ENCODE measurements at regions not wholly inside any gene's neighbourhood (a gene's known extent, or its start where the extent isn't known, plus 50 kb on each side); places are given as distances from the start of the nearest gene placed in this dataset.
"Not testable (repeated sequence)": the region's sequence is repeated elsewhere in the genome, so short reads cannot be mapped to it uniquely, and the experiment has no call there.

DNA sequence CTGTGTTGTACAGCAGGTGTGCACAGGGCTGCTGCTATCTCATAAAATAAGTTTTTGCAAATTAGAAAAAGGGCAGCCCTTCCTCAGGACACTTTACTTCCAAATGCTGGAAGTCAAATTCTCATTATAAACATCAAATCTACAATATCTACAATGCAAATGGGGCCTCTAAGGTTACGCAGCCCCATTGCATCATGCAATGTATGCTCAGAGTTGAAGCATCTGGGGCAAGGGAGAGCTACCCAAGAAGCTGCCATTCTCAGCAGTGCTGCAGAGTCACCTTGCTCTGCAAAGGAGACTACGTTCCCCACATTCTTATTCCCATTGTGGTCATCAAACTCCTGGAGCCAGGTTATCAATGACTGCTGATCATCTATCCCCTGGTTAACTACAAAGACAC, 208.9 kb upstream of the POGK start:
- DNase-seq, result no peak

DNA sequence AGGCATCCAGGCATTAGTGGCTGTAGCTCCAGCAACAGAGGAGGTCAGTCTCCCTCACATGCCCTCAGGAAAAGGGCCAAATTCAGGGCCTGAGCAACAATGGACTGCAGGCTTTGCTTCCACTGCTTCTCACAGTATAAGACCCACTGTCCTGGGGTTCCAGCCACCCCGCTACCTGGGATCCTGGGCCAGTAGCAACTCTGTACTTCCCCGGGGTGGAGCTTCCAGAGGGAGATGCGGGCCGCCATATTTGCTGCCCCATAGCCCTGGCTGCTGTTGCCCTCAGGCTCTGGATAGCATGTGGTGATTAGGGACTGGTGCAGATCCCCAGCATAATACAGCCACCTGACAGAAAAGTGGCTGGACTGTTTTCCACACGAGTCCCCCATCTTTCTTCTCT, 201.1 kb upstream of the POGK start:
- no peak for DNase-seq

DNA sequence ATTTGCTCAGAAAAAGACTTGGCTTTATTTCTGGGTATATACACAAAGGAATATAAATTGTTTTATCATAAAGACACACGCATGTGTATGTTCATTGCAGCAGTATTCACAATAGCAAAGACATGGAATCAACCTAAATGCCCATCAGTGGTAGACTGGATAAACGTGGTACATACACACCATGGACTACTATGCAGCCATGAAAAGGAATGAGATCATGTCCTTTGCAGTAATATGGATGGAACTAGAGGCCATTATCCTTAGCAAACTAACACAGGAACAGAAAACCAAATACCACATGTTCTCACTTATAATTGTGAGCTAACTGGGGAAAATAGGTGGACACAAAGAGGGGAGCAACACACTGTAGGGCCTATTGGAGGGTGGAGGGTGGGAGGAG, 182.0 kb upstream of the POGK start:
- DNase-seq, result not testable (repeated sequence)

DNA sequence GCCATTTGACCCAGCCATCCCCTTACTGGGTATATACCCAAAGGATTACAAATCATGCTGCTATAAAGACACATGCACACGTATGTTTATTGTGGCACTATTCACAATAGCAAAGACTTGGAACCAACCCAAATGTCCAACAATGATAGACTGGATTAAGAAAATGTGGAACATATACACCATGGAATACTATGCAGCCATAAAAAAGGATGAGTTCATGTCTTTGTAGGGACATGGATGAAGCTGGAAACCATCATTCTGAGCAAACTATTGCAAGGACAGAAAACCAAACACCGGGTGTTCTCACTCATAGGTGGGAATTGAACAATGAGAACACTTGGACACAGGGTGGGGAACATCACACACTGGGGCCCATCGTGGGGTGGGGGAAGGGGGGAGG, 172.5 kb upstream of the POGK start:
- DNase-seq, result not testable (repeated sequence)

DNA sequence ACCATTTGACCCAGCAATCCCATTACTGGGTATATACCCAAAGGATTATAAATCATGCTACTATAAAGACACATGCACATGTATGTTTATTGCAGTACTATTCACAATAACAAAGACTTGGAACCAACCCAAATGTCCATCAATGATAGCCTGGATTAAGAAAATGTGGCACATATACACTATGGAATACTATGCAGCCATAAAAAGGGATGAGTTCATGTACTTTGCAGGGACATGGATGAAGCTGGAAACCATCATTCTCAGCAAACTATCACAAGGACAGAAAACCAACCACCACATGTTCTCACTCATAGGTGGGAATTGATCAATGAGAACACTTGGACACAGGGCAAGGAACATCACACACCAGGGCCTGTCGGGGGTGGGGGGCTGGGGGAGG, 171.7 kb upstream of the POGK start:
- DNase-seq, result not testable (repeated sequence)

DNA sequence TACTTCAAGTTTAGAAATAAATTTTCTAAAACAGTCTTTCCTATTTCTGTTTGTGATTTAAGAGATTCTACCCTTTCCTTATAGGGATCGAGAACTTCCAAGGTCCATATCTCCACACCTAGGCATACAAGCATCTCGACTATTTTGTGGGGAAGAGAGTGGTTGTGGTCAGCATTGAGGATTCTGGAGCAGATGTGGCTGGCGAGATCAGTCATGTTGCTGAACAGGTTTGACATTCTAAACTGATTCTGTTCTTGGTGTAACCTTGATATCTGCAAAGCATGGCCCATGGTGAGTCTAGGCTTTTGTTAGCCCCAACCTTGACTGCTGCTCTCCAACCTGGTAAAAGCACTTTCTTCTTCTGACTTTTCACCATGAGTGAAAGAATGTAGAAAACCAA, 167.6 kb upstream of the POGK start:
- DNase-seq, result no peak

DNA sequence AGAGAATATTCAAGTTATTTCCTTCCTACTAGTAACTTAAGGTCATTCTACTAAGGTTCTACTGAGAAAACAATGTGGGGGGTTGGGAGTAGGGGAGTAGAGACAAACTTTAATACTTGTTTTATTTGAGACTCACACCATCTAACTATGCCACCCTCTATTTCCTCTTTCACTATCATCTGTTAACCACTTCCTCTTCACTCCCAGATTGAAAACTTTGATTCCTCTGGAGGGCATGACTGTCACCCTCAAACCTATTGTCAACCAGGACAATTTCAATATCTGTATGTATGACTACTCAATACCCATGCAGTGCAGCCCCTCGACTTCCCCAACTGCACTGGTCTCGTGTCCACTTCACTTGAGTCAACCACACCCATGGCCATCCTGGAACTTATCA, 165.6 kb upstream of the POGK start:
- DNase-seq, result no peak

DNA sequence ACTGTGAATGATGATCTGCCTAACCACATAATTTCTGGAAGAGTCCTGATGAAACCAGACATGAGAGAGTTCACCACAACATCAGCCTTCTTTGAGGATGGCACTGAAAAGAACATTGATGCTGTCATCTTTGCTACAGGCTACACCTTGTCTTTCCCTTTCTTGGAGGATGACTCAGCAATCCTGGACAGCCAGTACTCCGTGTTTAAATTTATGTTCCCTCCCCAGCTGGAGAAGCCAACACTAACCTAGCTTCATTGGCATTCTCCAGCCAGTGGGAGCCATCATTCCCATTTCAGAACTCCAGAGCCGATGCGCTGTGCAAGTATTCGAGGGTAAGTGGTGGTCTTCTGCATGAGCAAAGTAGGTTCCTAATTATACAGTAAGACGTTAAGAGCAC, 164.1 kb upstream of the POGK start:
- DNase-seq, result no peak

DNA sequence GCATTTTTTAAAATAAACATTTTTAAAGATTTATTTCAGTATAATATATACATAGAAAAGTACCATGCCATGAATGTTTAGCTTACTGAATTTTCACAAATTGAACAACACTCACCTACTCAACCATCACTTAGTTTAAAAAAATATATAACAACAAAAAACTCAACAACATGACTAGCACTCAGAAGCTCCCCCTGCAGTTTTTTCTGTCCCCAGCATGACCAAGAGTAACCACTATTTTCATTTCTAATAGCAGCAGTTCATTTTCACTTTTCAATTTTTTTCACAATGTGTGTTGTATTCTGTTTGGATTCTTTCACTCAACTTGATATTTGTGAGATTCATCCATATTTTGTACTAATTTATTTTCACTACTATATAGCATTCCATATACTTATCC, 162.3 kb upstream of the POGK start:
- DNase-seq, result no peak

DNA sequence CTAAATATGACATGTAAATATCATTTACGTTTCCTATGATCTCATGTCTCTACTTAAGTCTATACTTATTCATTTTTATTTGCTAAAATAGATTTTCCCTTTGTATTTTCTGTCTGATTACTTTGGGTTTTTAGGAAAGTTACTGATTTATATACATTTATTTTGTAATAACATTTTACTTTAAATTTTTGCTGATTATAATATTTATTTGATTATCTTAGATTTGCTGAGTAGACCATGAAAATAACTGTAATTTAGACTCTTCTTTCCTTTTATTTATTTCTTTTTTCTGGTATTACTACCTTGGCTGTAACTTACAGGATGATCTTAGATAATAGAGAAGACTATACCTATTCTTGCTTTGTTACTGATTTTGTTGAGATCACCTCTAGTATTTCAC, 159.9 kb upstream of the POGK start:
- no peak for DNase-seq

DNA sequence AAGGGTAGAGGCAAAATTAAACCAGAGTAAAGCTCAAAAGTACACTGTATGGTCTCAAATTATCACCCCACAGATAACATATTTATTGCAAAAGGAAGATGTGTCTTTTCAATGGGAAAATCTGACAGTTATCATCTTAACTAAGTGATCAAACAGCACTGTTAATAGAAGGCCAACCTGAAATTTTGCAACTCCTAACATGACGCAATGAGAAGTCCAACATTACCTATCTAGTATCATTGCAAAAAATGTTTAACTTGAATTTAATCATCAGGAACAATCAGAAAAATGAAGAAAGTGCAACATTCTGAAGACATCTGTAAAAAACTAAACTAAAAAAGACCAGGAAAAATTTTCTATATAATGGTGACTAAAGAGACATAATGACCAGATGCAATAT, 156.7 kb upstream of the POGK start:
- DNase-seq, result no peak

DNA sequence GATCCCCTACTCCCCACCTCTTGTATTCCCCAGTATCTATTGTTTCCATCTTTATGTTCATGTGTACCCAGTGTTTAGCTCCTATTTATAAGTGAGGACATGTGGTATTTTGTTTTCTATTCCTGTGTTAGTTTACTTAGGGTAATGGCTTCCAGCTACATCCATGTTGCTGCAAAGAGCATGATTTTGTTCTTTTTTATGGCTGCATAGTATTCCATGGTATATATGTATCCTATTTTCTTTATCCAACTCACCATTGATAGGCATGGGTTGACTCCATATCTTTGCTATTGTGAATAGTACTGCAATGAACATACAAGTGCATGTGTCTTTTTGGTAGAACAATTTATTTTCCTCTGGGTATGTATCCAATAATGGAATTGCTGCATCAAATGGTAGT, 154.6 kb upstream of the POGK start:
- DNase-seq, result not testable (repeated sequence)

DNA sequence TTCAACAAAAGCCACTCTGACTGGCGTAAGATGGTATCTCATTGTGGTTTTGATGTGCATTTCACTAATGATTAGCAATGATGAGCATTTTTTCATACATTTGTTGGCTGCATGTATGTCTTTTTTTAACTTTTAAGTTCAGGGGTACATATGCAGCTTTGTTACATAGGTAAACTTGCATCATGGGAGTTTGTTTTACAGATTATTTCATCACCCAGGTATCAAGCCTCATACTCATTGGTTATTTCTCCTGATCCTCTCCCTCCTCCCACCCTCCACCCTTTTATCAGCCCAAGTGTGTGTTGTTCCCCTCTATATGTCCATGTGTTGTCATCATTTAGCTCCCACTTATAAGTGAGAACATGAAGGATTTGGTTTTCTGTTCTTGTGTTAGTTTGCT, 154.1 kb upstream of the POGK start:
- DNase-seq, result no peak

DNA sequence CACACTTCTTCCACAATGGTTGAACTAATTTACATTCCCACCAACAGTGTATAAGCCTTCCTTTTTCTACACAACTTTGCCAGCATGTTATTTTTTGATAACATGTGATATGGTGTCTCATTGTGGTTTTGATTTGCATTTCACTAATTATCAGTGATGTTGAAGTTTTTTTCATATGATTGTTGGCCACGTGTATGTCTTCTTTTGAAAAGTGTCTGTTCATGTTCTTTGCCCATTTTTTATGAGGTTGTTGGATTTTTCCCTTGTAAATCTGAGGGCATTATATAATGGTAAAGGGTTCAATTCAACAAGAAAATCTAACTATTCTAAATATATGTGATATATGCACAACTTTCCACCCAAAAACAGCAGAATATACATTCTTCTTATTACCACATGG, 153.4 kb upstream of the POGK start:
- not testable (repeated sequence) for DNase-seq

DNA sequence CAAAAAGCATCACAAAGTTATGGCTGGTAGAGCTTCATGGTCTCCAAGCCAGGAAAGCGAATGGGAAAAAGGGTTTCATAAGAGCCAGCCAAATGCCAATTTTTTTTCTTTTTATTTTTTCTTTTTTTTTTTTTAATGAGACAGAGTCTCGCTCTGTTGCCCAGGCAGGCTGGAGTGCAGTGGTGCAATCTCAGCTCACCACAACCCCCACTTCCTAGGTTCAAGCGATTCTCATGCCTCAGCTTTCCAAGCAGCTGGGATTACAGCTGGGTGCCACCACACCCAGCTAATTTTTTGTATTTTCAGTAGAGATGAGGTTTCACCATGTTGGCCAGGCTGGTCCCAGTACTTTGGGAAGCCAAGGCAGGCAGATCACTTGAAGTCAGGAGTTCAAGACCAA, 148.7 kb upstream of the POGK start:
- DNase-seq, result not testable (repeated sequence)

DNA sequence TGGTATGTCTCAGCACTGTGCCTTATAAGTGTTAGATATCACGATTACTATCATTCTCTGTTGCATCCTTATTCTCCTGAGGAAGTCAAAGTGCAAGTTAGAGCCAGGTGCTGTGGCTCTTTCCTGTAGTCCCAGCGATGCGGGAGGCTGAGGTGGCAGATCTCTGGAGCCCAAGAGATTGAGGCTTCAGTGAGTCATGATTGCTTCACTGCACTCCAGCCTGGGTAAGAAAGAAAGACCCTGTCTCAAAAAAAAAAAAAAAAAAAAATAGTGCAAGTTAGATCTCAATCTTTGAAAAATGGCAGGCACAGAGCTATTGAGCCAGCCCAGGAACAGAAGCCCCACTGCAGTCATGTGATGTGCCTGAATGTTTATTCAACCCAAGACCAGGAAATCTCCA, 147.8 kb upstream of the POGK start:
- no peak for DNase-seq

DNA sequence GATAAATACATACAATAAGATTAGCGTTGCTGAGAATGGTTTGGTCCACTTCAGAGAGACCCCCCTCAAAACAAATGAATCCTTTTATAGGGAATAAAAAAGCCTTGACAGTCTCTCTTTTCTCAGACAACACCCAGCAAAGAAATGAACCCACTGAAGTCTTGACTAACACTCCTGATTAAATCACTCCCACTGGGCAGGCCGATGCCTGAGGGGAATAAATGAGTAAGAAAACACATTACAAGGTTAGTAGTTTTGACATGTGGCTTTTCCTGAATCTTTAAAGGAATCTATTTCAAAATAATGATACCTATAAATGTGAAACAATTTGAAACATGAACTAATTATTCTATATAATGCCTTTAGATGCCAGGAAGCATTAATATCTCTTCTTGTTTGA, 146.9 kb upstream of the POGK start:
- no peak for DNase-seq

DNA sequence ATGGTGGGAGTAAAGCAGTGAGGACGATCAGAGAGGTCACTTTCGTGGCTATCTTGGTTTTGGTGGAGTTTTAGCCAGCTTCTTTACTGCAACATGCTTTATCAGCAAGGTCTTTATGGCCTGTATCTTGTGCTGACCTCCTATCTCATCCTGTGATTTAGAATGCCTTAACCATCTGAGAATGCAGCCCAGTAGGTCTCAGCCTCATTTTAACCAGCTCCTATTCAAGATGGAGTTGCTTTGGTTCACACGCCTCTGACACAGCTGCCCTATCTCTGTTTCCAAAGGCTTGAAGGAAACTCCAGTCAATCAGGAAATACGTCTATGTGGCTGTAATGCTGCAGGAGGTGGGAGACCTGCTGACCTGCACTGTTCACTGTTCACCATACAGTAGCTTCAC, 146.1 kb upstream of the POGK start:
- no peak for DNase-seq

DNA sequence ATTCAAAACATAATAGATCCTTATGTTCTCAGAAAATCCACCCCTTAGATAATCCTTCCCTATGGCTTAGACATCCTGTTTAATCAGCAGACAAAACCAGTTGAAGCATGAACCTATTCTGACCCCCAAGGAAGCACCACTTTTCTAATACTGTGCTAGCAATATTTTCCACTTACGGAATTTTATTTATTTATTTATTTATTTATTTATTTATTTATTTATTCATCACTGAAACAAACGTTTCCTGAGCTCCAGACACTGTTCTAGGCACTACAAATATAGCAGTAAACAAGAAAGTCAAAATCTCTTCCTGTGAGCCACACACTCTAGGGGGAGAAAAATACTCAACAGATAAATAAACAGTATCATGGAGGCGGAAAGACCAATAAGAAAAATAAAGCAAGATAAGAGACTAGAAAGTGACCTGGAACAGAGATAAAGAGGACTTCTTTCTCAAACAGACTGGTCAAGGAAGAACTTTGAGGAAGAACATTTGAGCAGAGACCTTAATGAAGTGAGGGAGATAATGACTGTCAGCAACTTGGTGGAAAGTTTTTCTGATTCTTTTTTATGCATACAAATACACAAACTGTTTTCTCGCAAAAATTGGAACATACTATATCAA, 145.5 kb upstream of the POGK start:
- DNase-seq, result no peak

DNA sequence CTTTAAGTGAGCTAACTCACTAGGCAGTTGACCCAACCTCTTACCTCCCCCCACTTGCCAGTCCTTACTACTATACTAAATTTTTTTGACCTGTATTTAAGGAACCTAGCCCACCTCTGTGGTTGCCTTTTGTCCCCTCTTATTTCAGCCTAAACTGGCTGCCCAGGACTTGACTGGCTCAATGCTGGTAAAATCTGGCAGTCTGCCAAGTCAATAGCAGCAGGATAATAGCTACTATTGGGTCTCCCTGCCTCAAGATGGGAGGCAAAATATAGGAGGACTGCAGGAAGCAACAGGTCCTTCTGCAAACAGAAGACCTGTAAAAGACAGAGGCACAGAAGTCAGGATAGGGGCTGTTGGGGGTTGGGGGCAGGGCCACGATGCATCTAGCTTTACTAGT, 144.2 kb upstream of the POGK start:
- DNase-seq, result no peak

DNA sequence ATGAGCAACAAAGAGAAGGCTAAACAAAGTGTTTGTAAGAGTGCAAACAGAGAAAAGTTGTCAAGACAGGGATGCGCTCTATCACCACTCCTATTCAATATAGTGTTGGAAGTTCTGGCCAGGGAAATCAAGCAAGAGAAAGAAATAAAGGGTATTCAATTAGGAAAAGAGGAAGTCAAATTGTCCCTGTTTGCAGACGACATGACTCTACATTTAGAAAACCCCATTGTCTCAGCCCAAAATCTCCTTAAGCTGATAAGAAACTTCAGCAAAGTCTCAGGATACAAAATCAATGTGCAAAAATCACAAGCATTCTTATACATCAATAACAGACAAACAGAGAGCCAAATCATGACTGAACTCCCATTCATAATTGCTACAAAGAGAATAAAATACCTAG, 143.4 kb upstream of the POGK start:
- DNase-seq, result not testable (repeated sequence)

DNA sequence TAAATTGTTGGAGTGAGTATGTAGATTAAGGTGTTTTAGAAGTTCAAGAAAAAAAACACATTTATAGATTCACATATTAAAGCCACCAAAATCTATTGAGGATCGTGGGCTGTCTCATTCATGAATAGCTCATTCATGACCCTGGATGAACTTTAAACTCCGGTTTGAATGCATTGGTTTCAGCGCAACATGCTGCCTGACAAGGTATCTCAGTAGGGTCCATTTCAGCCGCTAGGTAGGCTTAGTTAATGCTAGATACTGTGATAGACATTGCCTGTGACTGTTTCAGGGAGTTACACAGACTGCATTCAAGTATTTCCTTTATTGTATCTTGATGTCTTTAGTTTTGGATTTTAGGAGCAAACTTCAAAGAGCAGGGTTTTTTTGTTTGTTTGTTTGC, 140.5 kb upstream of the POGK start:
- DNase-seq, result no peak

DNA sequence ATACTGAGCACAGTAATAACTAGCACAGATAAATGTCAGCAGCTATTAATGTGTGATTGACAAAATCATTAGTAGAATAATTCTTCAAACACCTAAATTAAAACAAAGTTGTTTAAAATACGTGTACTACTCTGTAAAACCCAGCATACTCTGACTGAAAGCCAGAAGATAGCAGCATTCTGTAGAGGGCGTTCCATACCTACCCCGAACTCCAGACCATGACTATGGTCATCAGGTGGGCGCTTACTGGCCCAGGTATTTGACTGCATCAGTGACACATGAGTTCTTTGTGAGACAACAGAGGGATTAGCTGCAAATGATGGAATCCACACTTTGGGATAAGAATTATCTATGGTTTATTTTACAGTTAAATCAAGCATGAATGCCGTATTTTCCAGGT, 139.7 kb upstream of the POGK start:
- DNase-seq, result no peak

DNA sequence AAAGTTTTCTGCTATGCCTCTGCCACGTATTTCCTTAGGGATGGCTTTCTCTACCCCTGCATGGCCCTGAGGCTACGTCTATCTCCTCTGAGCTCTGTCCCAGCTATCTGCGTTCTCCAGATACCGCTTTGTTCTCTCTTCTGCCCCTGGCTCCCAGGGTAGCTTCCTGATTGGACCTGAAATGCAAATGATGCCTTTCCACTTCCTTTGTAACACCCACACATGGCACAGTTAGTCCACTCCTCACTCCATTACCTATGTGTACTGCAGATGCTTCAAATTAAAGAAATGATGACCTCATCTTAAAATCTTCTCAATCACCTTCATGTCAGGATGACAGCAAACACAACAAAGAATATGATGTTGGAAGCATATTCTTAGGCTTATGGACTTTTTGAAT, 138.6 kb upstream of the POGK start:
- DNase-seq, result no peak

DNA sequence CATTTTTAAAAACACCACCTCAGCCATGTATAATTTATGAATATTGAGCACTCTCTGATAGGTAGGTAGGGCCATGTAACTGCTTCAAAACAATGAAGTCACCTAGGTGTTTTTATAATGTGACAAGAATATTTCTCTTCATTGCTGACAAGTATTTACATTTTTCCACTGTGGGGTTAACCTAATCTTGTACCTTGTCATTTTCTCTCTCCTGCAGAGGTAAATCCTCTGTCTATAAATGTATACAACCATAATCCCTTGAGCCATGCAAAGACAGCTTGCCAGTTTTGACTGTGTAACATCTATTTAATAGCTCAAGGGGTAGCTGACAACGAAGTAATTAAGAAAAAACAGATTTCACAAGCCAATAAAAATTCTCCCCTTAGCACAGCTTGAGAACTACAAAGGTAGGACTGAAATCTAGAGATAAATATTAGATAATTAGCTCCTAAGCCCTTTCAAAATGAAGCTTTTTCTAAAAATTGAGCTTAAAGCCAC, 137.6 kb upstream of the POGK start:
- no peak for DNase-seq

DNA sequence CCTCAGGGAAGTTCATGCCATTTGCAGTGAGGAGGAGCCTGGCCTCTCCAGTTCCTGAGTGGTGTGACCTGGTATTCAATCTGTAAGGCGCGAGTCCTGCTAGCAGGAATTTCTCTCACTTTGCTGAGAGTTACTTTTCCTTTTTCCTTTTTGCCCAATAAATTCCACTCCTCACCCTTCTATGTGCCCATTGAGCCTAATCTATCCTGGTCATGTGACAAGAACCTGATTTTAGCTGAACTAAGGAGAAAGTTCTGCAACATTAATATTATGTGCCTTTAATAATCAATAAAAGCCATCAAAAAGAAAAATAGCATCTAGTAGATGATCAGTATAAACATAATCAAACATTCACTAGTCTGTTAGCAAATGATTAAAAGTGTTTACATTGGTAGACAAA, 136.1 kb upstream of the POGK start:
- no peak for DNase-seq
